K562 (cell line): ENCODE measurements at regions not wholly inside any gene's neighbourhood (a gene's known extent, or its start where the extent isn't known, plus 50 kb on each side); places are given as distances from the start of the nearest gene placed in this dataset.

Experiments used
- ATAC-seq: fragments of 200-7000 bp; cut with Tn5 transposase; 3 replicates; pipeline ENCODE4 v1.9.1; 2020; ENCODE audit warnings: moderate library complexity
- BruUV-seq: library from RNA; stranded (reverse); fragments of 400-500 nt; replicated peaks from 2 replicates; lab custom pipeline; 2021; lab: Mats Ljungman, UMichigan
- CTCF ChIA-PET: fragments of 300-600 bp; formaldehyde crosslinking; extraction: SDS; loops from one replicate; lab custom pipeline; 2021; ENCODE audit warnings: low intra/inter-chr PET ratio; lab: Yijun Ruan, JAX
- POLR2A ChIA-PET: fragments of 300-600, 350-650 bp; sonication (Branson Sonifier 250); formaldehyde crosslinking; extraction: SDS; loops from one replicate; lab custom pipeline; 2021; ENCODE audit warnings: antibody characterized with exemption, inconsistent platforms; lab: Yijun Ruan, JAX
- DNase-seq, 4 experiments: peaks; one replicate each; pipeline versions ENCODE4 v3.0.0 to v3.0.0-alpha.2; 2011 to 2018; ENCODE audit warnings: low spot score in 3 of 4, mixed read lengths in 3 of 4; ENCODE audit errors: extremely low read depth in 1 of 4
- FAIRE-seq: peaks from 2 replicates; lab custom pipeline; 2011; peaks lifted over from hg19 to GRCh38; lab: Jason Lieb, UNC
- H2AFZ ChIP-seq: 2 replicates; pipeline ENCODE4 v1.6.0; 2011; ENCODE audit warnings: low read depth, low read length, control low read depth, inconsistent platforms
- H3K27ac ChIP-seq: fragments of 200-600 bp; 3 replicates; pipeline ENCODE4 v1.8.0; 2011; ENCODE audit warnings: low read depth, mild to moderate bottlenecking, control low read depth, inconsistent platforms, low read length, moderate library complexity, mixed read lengths; ENCODE audit errors: extremely low read depth
- H3K27me3 ChIP-seq, 2 experiments: fragments of 300-600 bp in 1 of 2; 2 replicates in 1 of 2; 3 replicates in 1 of 2; pipeline versions ENCODE4 v1.6.0 to v1.8.0; 2011; ENCODE audit warnings: inconsistent platforms in 2 of 2, low read length in 2 of 2, mild to moderate bottlenecking in 1 of 2, mixed read lengths in 1 of 2, moderate library complexity in 1 of 2; ENCODE audit not compliant: control insufficient read depth in 2 of 2, insufficient read depth in 2 of 2
- H3K36me3 ChIP-seq: fragments of 300-600 bp; 3 replicates; pipeline ENCODE4 v1.8.0; 2011; ENCODE audit warnings: mild to moderate bottlenecking, low read length, inconsistent platforms; ENCODE audit not compliant: control insufficient read depth, insufficient read depth
- H3K4me1 ChIP-seq, 2 experiments: fragments of 200-600 bp in 1 of 2; replicated peaks in 1 of 2; 2 replicates in 1 of 2; 3 replicates in 1 of 2; pipeline versions ENCODE4 v1.5.1 to v1.8.0; 2011; ENCODE audit warnings: inconsistent platforms in 2 of 2, low read length in 2 of 2, mild to moderate bottlenecking in 1 of 2, mixed read lengths in 1 of 2, moderate library complexity in 1 of 2; ENCODE audit not compliant: control insufficient read depth in 2 of 2, insufficient read depth in 2 of 2
- H3K4me2 ChIP-seq: 2 replicates; pipeline ENCODE4 v1.6.1; 2011; ENCODE audit warnings: low read length, control low read depth, inconsistent platforms, mixed read lengths; ENCODE audit not compliant: insufficient read depth
- H3K4me3 ChIP-seq: fragments of 200-600 bp; sonication (generic), shearing (Covaris generic); 2 replicates; pipeline ENCODE4 v1.5.1; 2016; ENCODE audit warnings: control low read depth, inconsistent platforms
- H3K79me2 ChIP-seq: fragments of 200-600 bp; 3 replicates; pipeline ENCODE4 v1.8.0; 2011; ENCODE audit warnings: low read length, inconsistent platforms; ENCODE audit not compliant: control insufficient read depth, insufficient read depth
- H3K9ac ChIP-seq, 2 experiments: 2 replicates each; pipeline versions ENCODE4 v1.6.0 to v1.6.1; 2011; ENCODE audit warnings: low read depth in 2 of 2, low read length in 2 of 2, control low read depth in 1 of 2, inconsistent platforms in 1 of 2, mild to moderate bottlenecking in 1 of 2, mixed read lengths in 1 of 2; ENCODE audit not compliant: insufficient read depth in 1 of 2
- H3K9me1 ChIP-seq: one replicate; pipeline ENCODE4 v1.6.0; 2011; ENCODE audit warnings: inconsistent platforms, mild to moderate bottlenecking, low read length, moderate library complexity; ENCODE audit not compliant: control insufficient read depth, insufficient read depth
- H3K9me3 ChIP-seq: replicated peaks from 2 replicates; pipeline ENCODE4 v1.5.1; 2011; ENCODE audit warnings: low read depth, low read length, inconsistent platforms; ENCODE audit not compliant: control insufficient read depth, insufficient read depth
- H4K20me1 ChIP-seq: replicated peaks from 2 replicates; pipeline ENCODE4 v1.6.1; 2011; ENCODE audit warnings: low read length, inconsistent platforms, mixed read lengths; ENCODE audit not compliant: control insufficient read depth, insufficient read depth
- CBFA2T3 ChIP-seq: fragments of 450-650 bp; IDR thresholded peaks from 2 replicates; pipeline ENCODE4 v1.6.1; 2017
- CEBPZ ChIP-seq: fragments of 150-350 bp; IDR thresholded peaks from 2 replicates; pipeline ENCODE4 v1.6.1; 2014; ENCODE audit warnings: low read depth, mild to moderate bottlenecking, low read length, borderline replicate concordance
- EP300 ChIP-seq: IDR thresholded peaks from 2 replicates; pipeline ENCODE4 v1.6.1; 2012; ENCODE audit warnings: low read length, improper control_type of control experiment
- FOXA1 ChIP-seq: fragments of 450-650 bp; IDR thresholded peaks from 2 replicates; pipeline ENCODE4 v1.6.1; 2016; ENCODE audit warnings: mild to moderate bottlenecking, borderline replicate concordance
- HNRNPH1 ChIP-seq: fragments of 200-400 bp; formaldehyde crosslinking; optimal IDR thresholded peaks from 2 replicates; pipeline ENCODE3; 2017; ENCODE audit warnings: low read depth, mild to moderate bottlenecking, low read length, moderate library complexity
- NFATC3 ChIP-seq: fragments of 450-650 bp; IDR thresholded peaks from 2 replicates; pipeline ENCODE4 v1.6.1; 2017; ENCODE audit warnings: mild to moderate bottlenecking
- RBM15 ChIP-seq: fragments of 200-400 bp; formaldehyde crosslinking; IDR thresholded peaks from 2 replicates; pipeline ENCODE4 v1.6.1; 2018; ENCODE audit warnings: mild to moderate bottlenecking, low read length, moderate library complexity; ENCODE audit not compliant: insufficient read depth
- TOE1 ChIP-seq, 2 experiments: fragments of 450-650 bp in 1 of 2; sonication (generic) in 1 of 2; formaldehyde crosslinking in 1 of 2; IDR thresholded peaks; 2 replicates each; pipeline versions ENCODE4 v1.7.1 to v1.8.0; 2016 to 2022; ENCODE audit warnings: borderline replicate concordance in 2 of 2, mild to moderate bottlenecking in 2 of 2, antibody characterized with exemption in 1 of 2, inconsistent platforms in 1 of 2, low read depth in 1 of 2, missing genetic modification reagents in 1 of 2, moderate library complexity in 1 of 2
- ZNF24 ChIP-seq: fragments of 450-650 bp; IDR thresholded peaks from 2 replicates; pipeline ENCODE4 v1.6.1; 2016
- ZNF41 ChIP-seq: fragments of 250-450 bp; sonication (Bioruptor Pico); conservative IDR thresholded peaks from 2 replicates; pipeline ENCODE4 v1.4.0; 2020; ENCODE audit warnings: mild to moderate bottlenecking
- WGBS: fragments of 100-300 bp; shearing (Covaris generic); methylation state at CpG from one replicate; pipeline ENCODE4 v1.1.6; 2016; ENCODE audit warnings: low coverage, mixed read lengths; ENCODE audit not compliant: insufficient coverage; ENCODE audit errors: missing lambda C conversion rate; 5-methylcytosine and 5-hydroxymethylcytosine counted together
- in situ Hi-C: fragments of 300-500 bp; cut with MboI; formaldehyde crosslinking; loops from 4 replicates; pipeline ENCODE4 v1.15.0; 2018; ENCODE audit warnings: inconsistent platforms, mixed read lengths
- intact Hi-C: fragments of 100-400 bp; cut with micrococcal nuclease; formaldehyde crosslinking; loops from 2 replicates; pipeline ENCODE4 v1.14.2; 2022
- TF ChIP-seq, protein P1 (sequence below): sonication (generic); formaldehyde crosslinking; IDR thresholded peaks from 2 replicates; pipeline ENCODE4 v1.8.1; 2022; ENCODE audit warnings: missing genetic modification reagents

DNA sequence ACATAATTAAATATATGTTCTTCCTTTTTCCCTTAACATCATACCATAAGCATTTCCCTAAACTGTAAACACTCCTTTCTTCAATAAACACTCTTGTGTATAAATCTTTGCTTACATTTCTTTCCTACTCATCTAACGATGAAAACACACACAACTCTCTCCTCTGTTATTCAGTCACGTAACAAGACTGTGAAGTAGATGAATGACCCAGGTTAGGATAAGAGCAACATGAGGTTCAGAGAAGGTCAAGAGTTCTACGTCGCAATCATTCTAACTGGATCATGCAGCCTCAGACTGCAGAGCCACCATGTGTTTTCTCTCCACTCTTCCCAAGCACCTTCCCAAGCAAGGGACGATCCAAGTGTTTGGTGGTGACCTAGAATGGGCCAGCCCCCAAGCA, 70.5 kb upstream of the SPTLC1 start:
- Histone ChIP-seq H3K9ac (no peak overlapping the region), H3K27me3 (no peaks in the 10 kb centered on the region), H2AFZ (peak overlapping the region; percentile 84), H4K20me1 (no peaks in the 10 kb centered on the region), H3K27ac (no peak overlapping the region), H3K4me3 (no peak overlapping the region), H3K36me3 (no peaks in the 10 kb centered on the region), H3K9me1 (no peaks in the 10 kb centered on the region), H3K4me2 (no peak overlapping the region), H3K4me1 (peaks cover 23 to 24% of the 10 kb centered on the region in 2 experiments), H3K79me2 (no peaks in the 10 kb centered on the region), H3K9me3 (peaks cover 5% of the 10 kb centered on the region)
- ChIA-PET CTCF (no interaction called here), POLR2A (no interaction called here)
- in situ Hi-C loops, result no loop called here
- FAIRE-seq, result no peak
- BruUV-seq, result no TSS peak
- TF ChIP-seq HNRNPH1 (no peak), ZNF24 (no peak), EP300 (no peak), RBM15 (no peak), NFATC3 (no peak), ZNF41 (no peak), FOXA1 (no peak), TOE1 (IDR thresholded peaks at IDR 0.05; ENCODE audit: borderline replicate concordance) (no peak), TOE1 (CRISPR knock-in tag; IDR thresholded peaks at IDR 0.05; ENCODE audit: borderline replicate concordance, low read depth) (no peak), CBFA2T3 (no peak), CEBPZ (no peak)
- TF ChIP-seq, protein P1, sequence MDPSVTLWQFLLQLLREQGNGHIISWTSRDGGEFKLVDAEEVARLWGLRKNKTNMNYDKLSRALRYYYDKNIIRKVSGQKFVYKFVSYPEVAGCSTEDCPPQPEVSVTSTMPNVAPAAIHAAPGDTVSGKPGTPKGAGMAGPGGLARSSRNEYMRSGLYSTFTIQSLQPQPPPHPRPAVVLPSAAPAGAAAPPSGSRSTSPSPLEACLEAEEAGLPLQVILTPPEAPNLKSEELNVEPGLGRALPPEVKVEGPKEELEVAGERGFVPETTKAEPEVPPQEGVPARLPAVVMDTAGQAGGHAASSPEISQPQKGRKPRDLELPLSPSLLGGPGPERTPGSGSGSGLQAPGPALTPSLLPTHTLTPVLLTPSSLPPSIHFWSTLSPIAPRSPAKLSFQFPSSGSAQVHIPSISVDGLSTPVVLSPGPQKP (CRISPR knock-in tag), result no peak
- ATAC-seq, result no peak
- DNase-seq, result no peak
- intact Hi-C loops, result no loop called here
- 46% methylated on average over 5 of the region's 5 CpGs for WGBS
